Suprapubic skin (tissue), 4 donors: ENCODE measurements at regions not wholly inside any gene's neighbourhood (a gene's known extent, or its start where the extent isn't known, plus 50 kb on each side); places are given as distances from the start of the nearest gene placed in this dataset.

ENCODE experiments used
- DNase-seq, 2 donors: peaks; one replicate each; pipeline ENCODE4 v3.0.0-alpha.2; 2019; ENCODE audit warnings: low spot score in 2 of 2
- H3K27ac ChIP-seq: fragments of 200-600 bp; sonication (generic); one replicate; pipeline ENCODE4 v1.5.1; 2019
- H3K27me3 ChIP-seq: fragments of 200-600 bp; sonication (generic); one replicate; pipeline ENCODE4 v1.5.1; 2019
- H3K36me3 ChIP-seq: fragments of 200-600 bp; sonication (generic); one replicate; pipeline ENCODE4 v1.5.1; 2019
- H3K4me1 ChIP-seq: fragments of 200-600 bp; sonication (generic); one replicate; pipeline ENCODE4 v1.5.1; 2019
- H3K4me3 ChIP-seq: fragments of 200-600 bp; sonication (generic); one replicate; pipeline ENCODE4 v1.5.1; 2019; ENCODE audit warnings: mild to moderate bottlenecking
- H3K9me3 ChIP-seq: fragments of 200-600 bp; sonication (generic); one replicate; pipeline ENCODE4 v1.5.1; 2019
- EP300 ChIP-seq: sonication (generic); formaldehyde crosslinking; IDR thresholded peaks from one replicate; pipeline ENCODE4 v1.6.1; 2017; ENCODE audit warnings: antibody characterized with exemption
- POLR2A ChIP-seq, 2 donors: fragments of 450-650 bp; IDR thresholded peaks; one replicate each; pipeline ENCODE4 v1.6.1; 2017; ENCODE audit warnings: antibody characterized with exemption in 2 of 2, mild to moderate bottlenecking in 2 of 2, moderate library complexity in 2 of 2
- POLR2AphosphoS5 ChIP-seq, 3 donors: sonication (generic); formaldehyde crosslinking; IDR thresholded peaks; one replicate each; pipeline ENCODE4 v1.6.1; 2017; ENCODE audit warnings: antibody characterized with exemption in 3 of 3
- WGBS: methylation state at CpG from one replicate; pipeline ENCODE4 v1.1.5; 2018; 5-methylcytosine and 5-hydroxymethylcytosine counted together
- TF ChIP-seq, protein P1 (sequence below), 2 donors: fragments of 200-600 bp in 1 of 2; fragments of 450-650 bp in 1 of 2; sonication (generic) in 1 of 2; IDR thresholded peaks; one replicate each; pipeline ENCODE4 v1.5.1; 2016 to 2019; ENCODE audit warnings: antibody characterized with exemption in 2 of 2, mild to moderate bottlenecking in 1 of 2, moderate library complexity in 1 of 2

DNA sequence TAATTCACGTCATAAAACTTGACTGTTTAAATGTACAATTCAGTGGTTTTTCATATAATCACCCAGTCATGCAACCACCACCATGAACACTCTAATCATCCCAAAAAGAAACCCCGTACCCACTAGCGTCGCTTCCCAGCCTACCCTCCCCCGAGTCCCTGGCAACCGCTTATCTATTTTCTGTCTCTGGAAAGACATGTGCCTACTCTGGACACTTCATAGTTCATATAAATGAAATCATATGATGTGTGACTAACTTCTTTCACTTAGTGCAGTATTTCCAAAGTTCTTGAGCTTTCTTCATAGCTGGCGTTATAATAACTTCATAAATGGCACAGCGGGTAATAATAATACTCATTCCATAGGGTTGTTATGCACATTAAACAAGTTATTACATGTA is 215.2 kb downstream of the MYLK4 start:
- H3K27me3 ChIP-seq: peaks cover 3% of the 10 kb centered on the region
- WGBS: 87% methylated on average over 8 of the region's 8 CpGs
- DNase-seq: no peak
- no peaks in the 10 kb centered on the region for H3K4me1 ChIP-seq
- TF ChIP-seq POLR2AphosphoS5 (IDR thresholded peaks at IDR 0.05) (no peak), EP300 (no peak), POLR2A (IDR thresholded peaks at IDR 0.05) (no peak)
- TF ChIP-seq, protein P1, sequence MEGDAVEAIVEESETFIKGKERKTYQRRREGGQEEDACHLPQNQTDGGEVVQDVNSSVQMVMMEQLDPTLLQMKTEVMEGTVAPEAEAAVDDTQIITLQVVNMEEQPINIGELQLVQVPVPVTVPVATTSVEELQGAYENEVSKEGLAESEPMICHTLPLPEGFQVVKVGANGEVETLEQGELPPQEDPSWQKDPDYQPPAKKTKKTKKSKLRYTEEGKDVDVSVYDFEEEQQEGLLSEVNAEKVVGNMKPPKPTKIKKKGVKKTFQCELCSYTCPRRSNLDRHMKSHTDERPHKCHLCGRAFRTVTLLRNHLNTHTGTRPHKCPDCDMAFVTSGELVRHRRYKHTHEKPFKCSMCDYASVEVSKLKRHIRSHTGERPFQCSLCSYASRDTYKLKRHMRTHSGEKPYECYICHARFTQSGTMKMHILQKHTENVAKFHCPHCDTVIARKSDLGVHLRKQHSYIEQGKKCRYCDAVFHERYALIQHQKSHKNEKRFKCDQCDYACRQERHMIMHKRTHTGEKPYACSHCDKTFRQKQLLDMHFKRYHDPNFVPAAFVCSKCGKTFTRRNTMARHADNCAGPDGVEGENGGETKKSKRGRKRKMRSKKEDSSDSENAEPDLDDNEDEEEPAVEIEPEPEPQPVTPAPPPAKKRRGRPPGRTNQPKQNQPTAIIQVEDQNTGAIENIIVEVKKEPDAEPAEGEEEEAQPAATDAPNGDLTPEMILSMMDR (IDR thresholded peaks at IDR 0.05): no peak
- no peak overlapping the region for H3K4me3 ChIP-seq
- no peaks in the 10 kb centered on the region for H3K36me3 ChIP-seq
- no peaks in the 10 kb centered on the region for H3K9me3 ChIP-seq
- H3K27ac ChIP-seq: no peak overlapping the region

DNA sequence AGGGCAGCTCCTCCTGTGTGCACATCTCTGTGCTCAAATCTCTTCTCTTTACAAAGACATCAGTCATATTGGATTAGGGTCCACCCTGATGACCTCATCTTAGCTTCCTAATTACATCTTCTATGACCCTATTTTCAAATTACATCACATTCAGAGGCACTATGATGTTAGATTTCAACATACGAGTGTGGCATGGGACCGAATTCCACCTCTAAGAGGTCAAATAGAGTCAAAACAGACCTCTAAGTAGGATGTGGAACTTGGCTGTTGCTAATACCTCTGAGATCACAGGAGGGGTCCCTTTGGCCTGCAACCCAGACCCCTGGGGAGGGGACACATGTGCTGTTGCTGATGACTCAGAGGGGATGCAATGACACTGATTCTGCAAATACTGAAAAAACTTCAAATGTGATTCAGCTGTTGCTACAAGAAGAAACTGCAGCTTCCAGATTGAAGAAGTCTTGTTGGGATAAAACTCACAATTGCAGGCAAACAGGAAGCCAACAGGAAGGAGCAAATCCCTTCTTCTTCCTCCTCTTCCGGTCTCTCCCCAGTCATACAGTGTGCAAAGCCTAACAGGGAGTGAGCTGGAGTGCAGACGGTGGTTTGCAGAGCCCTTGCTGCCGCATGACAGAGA is 216.2 kb downstream of the MYLK4 start:
- no peak for DNase-seq
- no peaks in the 10 kb centered on the region for H3K36me3 ChIP-seq
- no peaks in the 10 kb centered on the region for H3K4me1 ChIP-seq
- H3K27me3 ChIP-seq: peaks cover 3% of the 10 kb centered on the region
- TF ChIP-seq EP300 (no peak), POLR2AphosphoS5 (IDR thresholded peaks at IDR 0.05) (no peak), POLR2A (IDR thresholded peaks at IDR 0.05) (no peak)
- TF ChIP-seq, protein P1 (IDR thresholded peaks at IDR 0.05): no peak
- H3K4me3 ChIP-seq: no peak overlapping the region
- 55% methylated on average over 5 of the region's 5 CpGs for WGBS
- no peak overlapping the region for H3K27ac ChIP-seq
- no peaks in the 10 kb centered on the region for H3K9me3 ChIP-seq

DNA sequence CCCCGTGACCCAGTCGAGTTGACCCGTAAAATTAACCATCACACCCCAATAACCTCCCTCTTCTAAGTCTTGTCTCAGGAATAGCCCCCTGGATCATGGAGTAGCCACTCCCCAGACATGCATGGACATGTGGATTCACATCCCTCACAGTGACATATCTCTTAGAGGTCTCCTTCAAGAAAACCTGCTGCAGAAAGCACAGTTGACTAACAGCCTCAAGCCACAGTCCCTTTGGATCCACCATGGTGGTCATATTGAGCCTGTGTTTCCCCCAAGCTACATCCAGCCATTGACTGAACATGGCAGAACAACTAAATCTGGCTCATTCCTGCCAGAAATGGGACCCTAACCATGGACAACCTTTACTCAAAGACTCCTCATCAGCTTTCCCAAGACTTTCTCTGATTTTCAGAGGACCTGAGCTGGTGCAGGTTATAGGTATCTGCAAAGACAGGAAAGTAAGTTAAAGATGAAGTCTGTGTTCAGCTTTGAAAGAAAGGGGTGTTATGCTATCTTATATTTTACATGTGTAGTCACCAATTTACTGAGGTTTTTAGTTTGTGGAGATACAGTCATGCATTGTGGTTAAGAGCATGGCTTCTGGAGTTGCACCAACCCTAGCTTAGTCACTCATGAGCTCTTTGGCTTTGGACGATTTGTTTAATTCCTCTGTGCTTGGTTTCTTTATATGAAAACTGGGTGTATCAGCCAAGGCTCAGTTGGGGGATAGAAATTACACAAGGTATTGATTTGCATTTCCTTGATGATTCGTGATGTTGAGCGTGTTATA is 219.1 kb downstream of the MYLK4 start:
- Histone ChIP-seq H3K4me3 (no peak overlapping the region), H3K9me3 (no peaks in the 10 kb centered on the region), H3K36me3 (no peaks in the 10 kb centered on the region), H3K27ac (no peak overlapping the region), H3K4me1 (no peaks in the 10 kb centered on the region), H3K27me3 (peaks cover 3% of the 10 kb centered on the region)
- 69% methylated on average over 6 of the region's 6 CpGs for WGBS
- no peak for DNase-seq
- TF ChIP-seq, protein P1 (IDR thresholded peaks at IDR 0.05): no peak
- no peak for TF ChIP-seq POLR2A (IDR thresholded peaks at IDR 0.05)
- no peak for TF ChIP-seq EP300
- TF ChIP-seq POLR2AphosphoS5 (IDR thresholded peaks at IDR 0.05): no peak

DNA sequence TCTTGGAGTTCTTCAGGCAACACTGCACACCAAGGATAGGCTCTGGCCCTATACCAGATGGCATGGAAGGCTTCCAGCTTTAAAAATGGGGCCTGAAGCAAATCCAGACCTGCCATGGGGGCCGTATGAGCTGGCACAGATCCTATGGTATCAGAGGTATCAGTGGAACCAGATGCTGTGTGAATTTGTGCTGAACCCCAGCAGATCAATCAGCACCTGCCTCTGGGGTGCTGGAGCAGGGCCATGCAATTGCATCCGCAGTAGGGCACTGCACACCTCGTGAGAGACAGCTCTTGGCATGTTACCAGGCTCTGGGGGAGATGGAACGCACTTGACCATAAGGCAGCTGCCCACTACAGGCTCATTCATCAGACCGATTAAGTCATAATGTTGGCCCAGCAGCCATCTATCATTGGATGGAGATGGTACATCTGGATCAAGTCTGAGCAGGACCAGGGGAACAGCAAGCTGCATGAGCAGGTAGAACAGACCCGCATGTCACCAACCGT is 221.5 kb downstream of the MYLK4 start:
- H3K27ac ChIP-seq: no peak overlapping the region
- WGBS: 29% methylated on average over 3 of the region's 7 CpGs
- no peak for DNase-seq
- H3K9me3 ChIP-seq: no peaks in the 10 kb centered on the region
- no peak for TF ChIP-seq POLR2A (IDR thresholded peaks at IDR 0.05)
- TF ChIP-seq EP300: no peak
- no peak for TF ChIP-seq POLR2AphosphoS5 (IDR thresholded peaks at IDR 0.05)
- TF ChIP-seq, protein P1 (IDR thresholded peaks at IDR 0.05): no peak
- no peaks in the 10 kb centered on the region for H3K36me3 ChIP-seq
- no peaks in the 10 kb centered on the region for H3K27me3 ChIP-seq
- H3K4me1 ChIP-seq: no peaks in the 10 kb centered on the region
- no peak overlapping the region for H3K4me3 ChIP-seq

DNA sequence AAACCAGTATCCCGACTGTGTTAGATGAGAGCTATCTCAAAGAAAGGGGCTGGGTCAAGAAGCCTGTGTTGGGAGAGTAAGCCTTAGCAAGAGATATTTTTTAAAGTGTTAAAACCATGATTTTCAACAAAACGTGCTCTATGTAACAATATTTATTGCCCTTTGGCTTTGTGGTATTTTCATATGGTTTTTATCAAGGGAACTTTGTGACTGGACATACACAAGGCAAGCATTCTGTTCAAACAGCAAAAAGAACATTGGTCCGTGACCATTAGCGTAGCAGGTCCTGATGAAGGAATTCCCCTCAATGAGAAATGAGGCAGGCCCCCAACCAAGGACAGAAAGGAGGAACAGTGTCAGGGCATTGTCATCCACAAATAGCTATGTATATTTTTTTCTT is 222.6 kb downstream of the MYLK4 start:
- no peak for TF ChIP-seq POLR2A (IDR thresholded peaks at IDR 0.05)
- TF ChIP-seq, protein P1 (IDR thresholded peaks at IDR 0.05): no peak
- Histone ChIP-seq H3K4me3 (no peak overlapping the region), H3K27ac (no peak overlapping the region), H3K36me3 (no peaks in the 10 kb centered on the region), H3K27me3 (no peaks in the 10 kb centered on the region), H3K4me1 (no peaks in the 10 kb centered on the region), H3K9me3 (no peaks in the 10 kb centered on the region)
- DNase-seq: no peak
- 68% methylated on average over 4 of the region's 4 CpGs for WGBS
